ENCODE measurements at regions not wholly inside any gene's neighbourhood (a gene's known extent, or its start where the extent isn't known, plus 50 kb on each side); places are given as distances from the start of the nearest gene placed in this dataset.

DNA sequence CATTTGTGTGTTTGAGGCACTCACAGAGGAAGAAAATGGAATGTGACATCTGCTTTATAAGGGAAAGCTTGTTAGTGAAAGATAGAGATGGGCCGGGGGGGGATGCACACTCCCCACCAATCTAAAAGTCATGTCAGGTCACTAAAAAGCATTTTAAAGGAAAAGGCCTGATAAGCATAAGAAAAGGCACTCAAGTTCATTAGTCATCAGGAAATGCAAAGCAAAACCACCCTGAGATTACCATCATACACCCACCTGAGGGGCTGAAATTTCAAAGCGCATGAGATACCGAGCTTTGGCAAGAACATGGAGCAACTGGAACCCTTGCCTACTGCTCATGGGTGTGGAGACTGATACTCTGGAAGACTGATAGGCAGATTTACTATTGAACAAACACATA is 77.9 kb upstream of the ANO1 start:
- TF ChIP-seq, protein P1, sequence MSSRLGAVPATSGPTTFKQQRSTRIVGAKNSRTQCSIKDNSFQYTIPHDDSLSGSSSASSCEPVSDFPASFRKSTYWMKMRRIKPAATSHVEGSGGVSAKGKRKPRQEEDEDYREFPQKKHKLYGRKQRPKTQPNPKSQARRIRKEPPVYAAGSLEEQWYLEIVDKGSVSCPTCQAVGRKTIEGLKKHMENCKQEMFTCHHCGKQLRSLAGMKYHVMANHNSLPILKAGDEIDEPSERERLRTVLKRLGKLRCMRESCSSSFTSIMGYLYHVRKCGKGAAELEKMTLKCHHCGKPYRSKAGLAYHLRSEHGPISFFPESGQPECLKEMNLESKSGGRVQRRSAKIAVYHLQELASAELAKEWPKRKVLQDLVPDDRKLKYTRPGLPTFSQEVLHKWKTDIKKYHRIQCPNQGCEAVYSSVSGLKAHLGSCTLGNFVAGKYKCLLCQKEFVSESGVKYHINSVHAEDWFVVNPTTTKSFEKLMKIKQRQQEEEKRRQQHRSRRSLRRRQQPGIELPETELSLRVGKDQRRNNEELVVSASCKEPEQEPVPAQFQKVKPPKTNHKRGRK (CRISPR knock-in tag; IDR thresholded peaks at IDR 0.05) = no peak
- no peak for TF ChIP-seq ETV5 (CRISPR knock-in tag; IDR thresholded peaks at IDR 0.05; ENCODE audit: borderline replicate concordance)
- TF ChIP-seq, protein P2, sequence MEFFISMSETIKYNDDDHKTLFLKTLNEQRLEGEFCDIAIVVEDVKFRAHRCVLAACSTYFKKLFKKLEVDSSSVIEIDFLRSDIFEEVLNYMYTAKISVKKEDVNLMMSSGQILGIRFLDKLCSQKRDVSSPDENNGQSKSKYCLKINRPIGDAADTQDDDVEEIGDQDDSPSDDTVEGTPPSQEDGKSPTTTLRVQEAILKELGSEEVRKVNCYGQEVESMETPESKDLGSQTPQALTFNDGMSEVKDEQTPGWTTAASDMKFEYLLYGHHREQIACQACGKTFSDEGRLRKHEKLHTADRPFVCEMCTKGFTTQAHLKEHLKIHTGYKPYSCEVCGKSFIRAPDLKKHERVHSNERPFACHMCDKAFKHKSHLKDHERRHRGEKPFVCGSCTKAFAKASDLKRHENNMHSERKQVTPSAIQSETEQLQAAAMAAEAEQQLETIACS (CRISPR knock-in tag; IDR thresholded peaks at IDR 0.05) = no peak
- TF ChIP-seq NBN (conservative IDR thresholded peaks at IDR 0.05) = no peak
- no peak for TF ChIP-seq ZNF496 (CRISPR knock-in tag; IDR thresholded peaks at IDR 0.05; ENCODE audit: insufficient replicate concordance)
- no peak for TF ChIP-seq MYC (CRISPR knock-in tag; IDR thresholded peaks at IDR 0.05; ENCODE audit: borderline replicate concordance)
- TF ChIP-seq, protein P3, sequence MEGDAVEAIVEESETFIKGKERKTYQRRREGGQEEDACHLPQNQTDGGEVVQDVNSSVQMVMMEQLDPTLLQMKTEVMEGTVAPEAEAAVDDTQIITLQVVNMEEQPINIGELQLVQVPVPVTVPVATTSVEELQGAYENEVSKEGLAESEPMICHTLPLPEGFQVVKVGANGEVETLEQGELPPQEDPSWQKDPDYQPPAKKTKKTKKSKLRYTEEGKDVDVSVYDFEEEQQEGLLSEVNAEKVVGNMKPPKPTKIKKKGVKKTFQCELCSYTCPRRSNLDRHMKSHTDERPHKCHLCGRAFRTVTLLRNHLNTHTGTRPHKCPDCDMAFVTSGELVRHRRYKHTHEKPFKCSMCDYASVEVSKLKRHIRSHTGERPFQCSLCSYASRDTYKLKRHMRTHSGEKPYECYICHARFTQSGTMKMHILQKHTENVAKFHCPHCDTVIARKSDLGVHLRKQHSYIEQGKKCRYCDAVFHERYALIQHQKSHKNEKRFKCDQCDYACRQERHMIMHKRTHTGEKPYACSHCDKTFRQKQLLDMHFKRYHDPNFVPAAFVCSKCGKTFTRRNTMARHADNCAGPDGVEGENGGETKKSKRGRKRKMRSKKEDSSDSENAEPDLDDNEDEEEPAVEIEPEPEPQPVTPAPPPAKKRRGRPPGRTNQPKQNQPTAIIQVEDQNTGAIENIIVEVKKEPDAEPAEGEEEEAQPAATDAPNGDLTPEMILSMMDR (CRISPR knock-in tag; IDR thresholded peaks at IDR 0.05) = no peak
- no peak for TF ChIP-seq MTF1 (CRISPR knock-in tag; IDR thresholded peaks at IDR 0.05)
- no peak for TF ChIP-seq MXI1 (IDR thresholded peaks at IDR 0.05; ENCODE audit: borderline replicate concordance, low read depth, low read length)

Data from HepG2 (cell line).